IMR-90 (cell line): ENCODE measurements at regions not wholly inside any gene's neighbourhood (a gene's known extent, or its start where the extent isn't known, plus 50 kb on each side); places are given as distances from the start of the nearest gene placed in this dataset.

Experiments used
- CEBPB ChIP-seq: IDR thresholded peaks from 2 replicates; pipeline ENCODE4 v1.6.1; 2012; ENCODE audit warnings: low read depth, low read length, improper control_type of control experiment
- FOS ChIP-seq: fragments of 150-350 bp; IDR thresholded peaks from 2 replicates; pipeline ENCODE4 v1.6.1; 2016; ENCODE audit warnings: low read depth, low read length
- TF ChIP-seq, protein P1 (sequence below): conservative IDR thresholded peaks from 2 replicates; pipeline ENCODE4 v1.5.1; 2012; ENCODE audit warnings: mild to moderate bottlenecking, low read depth, low read length, improper control_type of control experiment

DNA sequence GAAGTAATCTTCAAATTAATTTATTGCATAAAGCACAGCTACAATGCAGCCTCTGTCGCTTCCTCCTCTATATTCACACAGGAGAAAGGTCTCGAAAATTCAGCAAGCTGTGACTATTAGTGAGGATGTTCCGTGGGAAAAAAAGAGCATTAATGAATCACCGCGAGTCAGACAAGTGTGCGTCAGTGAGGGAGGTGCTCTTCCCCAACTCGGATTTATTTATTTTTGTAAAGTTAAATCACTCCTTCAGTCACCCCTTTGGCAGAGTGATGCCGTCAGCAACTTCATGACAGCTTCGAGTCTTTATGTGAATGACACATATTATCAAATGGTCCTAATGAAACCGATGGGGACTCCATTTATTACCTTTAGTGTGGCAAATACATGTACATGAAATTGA is 648.9 kb upstream of the SALL3 start:
- TF ChIP-seq FOS (no peak), CEBPB (no peak)
- TF ChIP-seq, protein P1, sequence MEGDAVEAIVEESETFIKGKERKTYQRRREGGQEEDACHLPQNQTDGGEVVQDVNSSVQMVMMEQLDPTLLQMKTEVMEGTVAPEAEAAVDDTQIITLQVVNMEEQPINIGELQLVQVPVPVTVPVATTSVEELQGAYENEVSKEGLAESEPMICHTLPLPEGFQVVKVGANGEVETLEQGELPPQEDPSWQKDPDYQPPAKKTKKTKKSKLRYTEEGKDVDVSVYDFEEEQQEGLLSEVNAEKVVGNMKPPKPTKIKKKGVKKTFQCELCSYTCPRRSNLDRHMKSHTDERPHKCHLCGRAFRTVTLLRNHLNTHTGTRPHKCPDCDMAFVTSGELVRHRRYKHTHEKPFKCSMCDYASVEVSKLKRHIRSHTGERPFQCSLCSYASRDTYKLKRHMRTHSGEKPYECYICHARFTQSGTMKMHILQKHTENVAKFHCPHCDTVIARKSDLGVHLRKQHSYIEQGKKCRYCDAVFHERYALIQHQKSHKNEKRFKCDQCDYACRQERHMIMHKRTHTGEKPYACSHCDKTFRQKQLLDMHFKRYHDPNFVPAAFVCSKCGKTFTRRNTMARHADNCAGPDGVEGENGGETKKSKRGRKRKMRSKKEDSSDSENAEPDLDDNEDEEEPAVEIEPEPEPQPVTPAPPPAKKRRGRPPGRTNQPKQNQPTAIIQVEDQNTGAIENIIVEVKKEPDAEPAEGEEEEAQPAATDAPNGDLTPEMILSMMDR: no peak
